ENCODE measurements at regions not wholly inside any gene's neighbourhood (a gene's known extent, or its start where the extent isn't known, plus 50 kb on each side); places are given as distances from the start of the nearest gene placed in this dataset.
A peak's percentile ranks its signal among the peaks of the same experiment; 100 is the strongest.
"Not testable (repeated sequence)": the region's sequence is repeated elsewhere in the genome, so short reads cannot be mapped to it uniquely, and the experiment has no call there.

DNA sequence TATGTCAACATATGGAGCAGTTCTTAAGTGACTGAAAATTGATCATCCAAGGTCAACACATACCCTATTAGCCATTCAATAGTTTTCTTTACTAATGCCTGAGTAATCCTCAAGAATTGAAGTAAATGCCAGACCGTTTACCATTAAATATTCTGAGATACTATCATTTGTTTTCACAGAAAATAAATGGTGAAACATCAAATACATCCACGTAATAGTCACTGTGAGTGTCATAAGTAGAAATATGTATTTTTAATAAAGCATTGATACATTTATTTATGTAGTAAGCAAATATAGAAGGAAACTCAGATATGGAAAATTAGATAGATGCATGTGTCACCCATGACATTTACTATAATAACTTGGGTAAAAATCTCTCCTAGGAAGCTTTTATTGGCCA, 927.8 kb upstream of the NRXN1 start:
- DNase-seq, result no peak

DNA sequence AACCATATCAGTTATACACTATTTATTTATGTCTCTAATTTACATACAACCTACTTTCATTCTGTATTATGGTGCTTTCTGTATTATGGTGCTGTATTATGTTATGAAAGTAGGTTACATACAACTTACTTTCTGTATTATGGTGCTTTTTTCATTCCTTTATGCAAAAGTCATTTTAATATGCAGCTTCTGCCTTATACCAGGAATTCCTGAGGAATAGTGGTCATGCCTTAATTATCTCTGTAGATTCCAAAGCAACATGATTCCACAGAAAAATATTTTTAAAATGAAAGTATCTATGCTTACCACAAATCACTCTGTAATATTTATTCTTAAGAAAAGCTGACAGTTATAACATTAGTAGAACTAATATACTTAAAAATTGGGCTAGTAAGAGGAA, 922.0 kb upstream of the NRXN1 start:
- no peak for DNase-seq

DNA sequence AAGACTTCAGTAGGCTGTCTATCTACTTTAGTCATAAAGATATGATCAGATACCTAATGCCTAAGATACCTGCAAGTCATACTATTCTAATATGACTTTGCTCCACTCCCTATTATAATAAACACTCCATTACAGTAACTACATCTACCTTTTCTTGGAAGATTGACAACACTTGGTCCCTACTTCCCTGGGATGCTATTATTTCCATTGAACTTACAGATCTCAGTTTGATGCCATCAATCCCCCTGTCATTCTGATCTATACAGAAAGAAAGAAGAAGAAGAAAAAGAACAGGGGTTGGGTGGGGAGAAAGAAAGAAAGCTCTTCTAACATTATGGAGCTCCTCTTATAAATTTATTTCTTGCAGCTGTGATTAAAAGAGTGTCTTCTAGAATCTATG, 889.1 kb upstream of the NRXN1 start:
- no peak for DNase-seq

DNA sequence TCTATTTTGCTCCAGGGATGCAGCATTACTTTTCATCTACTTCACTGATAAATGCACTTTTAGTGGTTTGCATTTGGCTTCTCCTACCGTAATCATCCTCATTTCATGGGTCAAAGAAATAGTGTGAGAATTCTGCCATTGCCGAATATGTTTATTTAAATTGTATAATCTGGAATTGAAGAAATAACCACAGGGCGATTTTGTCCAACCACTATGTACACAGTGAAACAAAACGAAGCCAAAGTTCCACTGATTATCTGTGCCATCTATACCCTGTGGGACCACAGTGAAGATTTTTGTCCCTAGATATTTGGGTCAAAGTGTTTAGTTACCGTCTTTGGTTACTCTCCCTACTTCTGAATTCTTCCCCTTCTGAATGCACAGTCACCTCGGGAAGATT, 888.6 kb upstream of the NRXN1 start:
- no peak for DNase-seq

DNA sequence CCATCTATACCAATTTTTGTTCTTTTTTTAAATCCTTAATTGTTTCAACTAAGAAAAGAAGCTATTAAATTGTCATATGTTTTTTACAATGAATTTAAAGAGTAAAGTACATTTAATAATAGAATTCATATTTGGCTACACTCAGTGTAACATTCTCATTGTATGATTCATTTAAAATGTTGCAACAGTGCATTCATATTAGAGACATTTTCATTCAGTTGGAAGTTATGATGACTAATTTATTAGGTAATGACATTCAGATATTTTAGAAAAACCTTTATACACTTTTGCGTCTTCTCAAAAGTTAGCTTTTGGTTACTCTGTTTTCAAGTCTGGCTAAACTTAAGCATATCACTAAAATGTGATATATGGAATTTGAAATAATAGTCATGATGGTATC, 887.5 kb upstream of the NRXN1 start:
- no peak for DNase-seq

DNA sequence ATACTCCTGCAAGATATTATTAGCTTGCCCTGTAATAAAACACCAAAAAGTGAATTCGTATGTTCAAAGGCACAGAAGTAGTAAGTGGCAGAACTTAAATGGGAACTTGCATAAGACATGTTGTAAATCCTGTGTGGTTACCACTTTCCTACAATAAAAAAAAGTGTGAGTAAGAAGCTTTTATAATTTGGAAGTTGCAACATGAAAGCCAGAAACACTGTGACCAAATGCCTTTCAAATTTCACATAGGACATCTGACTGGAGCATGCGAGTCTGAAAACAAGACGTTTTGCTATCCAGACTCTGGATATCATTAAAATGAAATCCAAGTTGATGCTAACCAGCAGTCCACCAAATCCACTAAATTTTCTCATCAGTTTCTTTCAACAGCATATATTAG, 886.2 kb upstream of the NRXN1 start:
- DNase-seq, result no peak

DNA sequence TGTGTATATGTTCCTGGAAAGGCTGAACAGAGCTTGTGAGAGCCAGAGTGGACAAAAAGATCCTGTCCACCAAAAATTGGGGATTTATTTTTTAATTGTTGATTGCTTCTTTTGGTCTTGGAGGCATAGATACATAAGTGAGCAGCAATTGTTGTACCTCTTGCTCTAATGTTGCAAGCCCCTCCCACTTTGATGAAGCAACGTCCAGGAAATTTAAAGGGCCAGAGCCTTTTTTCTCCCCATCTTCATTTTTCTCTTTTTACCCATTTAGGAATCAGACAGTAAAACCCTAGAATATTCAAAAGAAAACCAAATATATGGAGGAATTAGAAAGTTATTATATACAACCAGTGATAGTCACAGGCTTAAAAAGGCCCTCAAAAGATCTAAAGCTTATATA, 871.8 kb upstream of the NRXN1 start:
- DNase-seq, result no peak

DNA sequence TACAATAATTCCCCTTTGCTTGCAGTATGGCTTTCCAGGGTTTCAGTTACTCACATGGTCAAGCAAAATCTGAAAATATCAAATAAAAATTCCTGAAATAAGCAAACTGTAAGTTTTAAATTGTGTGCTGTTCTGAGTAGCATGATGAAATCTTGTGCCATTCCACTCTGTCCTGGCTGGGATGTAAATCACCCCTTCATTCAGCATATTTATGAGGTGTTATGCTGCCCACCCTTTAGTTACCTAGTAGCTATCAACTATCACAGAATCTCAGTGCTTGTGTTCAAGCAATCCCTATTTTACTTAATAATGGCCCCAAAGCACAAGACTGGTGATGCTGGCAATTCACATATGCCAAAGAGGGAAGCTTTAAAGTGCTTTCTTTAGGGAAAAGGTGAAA, 867.7 kb upstream of the NRXN1 start:
- DNase-seq, result no peak

DNA sequence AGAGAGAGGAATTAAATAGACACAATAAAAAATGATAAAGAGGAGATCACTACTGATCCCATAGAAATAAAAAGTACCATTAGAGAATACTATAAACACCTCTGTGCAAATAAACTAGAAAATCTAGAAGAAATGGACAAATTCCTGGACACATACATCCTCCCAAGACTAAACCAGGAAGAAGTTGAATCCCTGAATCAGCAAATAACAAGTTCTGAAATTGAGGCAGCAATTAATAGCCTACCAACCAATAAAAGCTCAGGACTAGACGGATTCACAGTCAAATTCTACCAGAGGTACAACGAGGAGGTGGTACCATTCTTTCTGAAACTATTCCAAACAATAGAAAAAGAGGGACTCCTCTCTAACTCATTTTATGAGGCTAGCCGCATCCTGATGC, 862.7 kb upstream of the NRXN1 start:
- not testable (repeated sequence) for DNase-seq

DNA sequence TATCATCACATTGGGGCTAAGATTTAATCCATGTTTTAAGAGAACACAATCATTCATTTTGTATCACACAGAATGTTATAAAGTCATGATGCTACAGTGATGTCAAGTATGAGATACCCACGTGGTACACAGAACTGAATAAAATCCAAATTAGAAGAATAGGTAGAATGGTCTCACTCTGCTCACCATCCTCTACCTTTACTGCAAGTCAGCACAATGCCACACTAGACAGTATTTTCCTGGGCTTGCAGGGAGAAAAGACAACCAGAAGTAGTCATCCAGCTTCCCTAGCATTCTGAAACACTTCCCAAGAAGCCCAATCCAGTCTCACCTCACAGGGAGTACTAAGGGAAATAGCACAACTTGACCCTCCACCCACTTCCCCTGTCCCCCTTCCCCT, 856.2 kb upstream of the NRXN1 start:
- DNase-seq, result no peak

DNA sequence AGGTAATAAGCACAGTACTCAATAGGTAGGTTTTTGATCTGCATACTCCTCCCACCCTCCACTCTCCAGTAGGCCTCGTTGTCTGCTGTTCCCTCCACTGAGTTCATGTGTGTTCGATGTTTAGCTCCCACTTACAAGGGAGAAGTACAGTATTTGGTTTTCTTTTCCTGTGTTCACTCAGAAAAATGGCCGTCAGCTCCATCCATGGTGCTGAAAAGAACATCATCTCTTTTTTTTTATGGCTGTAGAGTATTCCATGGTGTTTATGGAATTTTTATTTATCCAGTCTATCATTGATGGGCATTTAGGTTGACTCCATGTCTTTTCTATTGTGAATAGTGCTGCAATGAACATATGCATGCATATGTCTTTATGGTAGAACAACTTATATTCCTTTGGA, 849.7 kb upstream of the NRXN1 start:
- DNase-seq, result no peak

DNA sequence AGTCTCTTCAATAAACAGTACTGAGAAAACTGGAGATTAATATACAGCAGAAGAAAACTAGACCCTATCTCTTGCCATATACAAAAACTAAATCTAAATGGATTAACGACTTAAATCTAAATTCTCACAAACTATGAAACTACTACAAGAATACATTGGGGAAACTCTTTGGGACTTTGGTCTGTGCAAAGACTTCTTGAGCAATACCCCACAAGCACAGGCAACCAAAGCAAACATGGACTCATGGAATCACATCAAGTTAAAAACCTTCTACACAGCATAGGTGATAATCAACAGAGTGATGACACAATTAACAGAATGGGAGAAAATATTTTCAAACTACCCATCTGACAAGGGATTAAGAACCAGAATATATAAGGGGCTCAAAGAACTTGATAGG, 848.2 kb upstream of the NRXN1 start:
- DNase-seq, result no peak

DNA sequence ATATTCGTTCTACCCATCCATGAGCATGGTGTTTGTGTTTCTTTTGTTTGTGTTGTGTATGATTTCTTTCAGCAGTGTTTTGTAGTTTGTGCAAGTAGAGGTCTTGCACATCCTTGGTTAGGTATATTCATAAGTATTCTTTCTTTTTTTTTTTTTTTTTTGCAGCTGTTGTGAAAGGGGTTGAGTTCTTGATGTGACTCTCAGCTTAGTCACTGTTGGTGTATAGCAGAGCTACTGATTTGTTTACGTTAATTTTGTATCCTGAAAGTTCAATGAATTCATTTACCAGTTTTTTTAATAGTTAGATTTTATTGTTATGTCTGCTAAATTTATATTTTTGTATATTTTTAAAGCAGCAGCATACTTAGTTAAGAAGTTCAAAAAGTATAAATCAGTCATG, 834.4 kb upstream of the NRXN1 start:
- no peak for DNase-seq

DNA sequence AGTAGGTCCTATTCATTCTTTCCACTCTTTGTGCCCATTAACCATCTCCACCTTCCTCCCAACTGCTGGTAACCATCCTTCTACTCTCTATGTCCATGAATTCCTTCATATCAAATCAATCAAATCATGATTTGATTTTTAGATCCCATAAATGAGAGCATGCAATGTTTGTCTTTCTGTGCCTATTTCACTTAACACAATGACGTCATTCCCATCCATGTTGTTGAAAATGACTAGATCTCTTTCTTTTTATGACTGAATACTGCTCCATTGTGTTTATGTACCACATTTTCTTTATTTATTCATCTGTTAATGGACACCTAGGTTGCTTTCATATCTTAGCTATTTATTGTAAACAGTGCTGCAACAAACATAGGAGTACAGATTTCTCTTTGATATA, 827.3 kb upstream of the NRXN1 start:
- no peak for DNase-seq

DNA sequence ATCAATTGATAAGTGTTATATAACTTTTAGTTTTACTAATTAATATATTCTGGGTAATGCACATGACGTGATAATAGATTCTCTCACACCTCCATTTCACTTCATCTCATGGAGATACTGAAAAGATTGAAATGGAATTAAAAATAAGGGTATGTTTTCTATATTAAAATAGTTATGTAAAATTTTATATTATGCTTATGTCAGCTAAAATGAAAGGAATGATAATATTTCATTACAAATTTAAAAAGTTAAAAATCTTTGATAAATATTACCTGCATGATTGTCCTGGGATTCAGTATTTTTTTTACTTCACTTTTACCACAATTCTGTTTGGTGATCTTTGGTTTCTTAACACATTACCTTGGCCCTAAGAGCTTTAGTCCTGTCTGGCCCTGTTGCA, 823.8 kb upstream of the NRXN1 start:
- DNase-seq, result no peak

DNA sequence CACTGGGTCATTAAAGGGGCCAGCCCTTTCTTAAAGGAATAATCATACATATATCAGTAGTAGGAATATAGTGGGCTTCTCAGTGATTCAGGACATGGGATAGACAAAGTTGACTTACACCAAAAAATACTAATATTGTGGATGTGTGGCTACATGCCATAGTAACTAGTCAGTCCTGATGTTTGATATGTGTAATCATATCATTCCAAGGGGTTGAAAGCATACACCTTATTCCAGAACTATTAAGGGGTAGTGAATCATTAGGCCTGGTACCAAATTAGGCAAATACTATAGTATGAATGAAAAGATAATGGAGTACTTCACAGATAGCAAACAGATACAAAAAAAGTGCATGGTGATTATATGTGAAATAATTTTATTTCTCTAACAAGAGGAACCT, 814.9 kb upstream of the NRXN1 start:
- DNase-seq, result no peak

DNA sequence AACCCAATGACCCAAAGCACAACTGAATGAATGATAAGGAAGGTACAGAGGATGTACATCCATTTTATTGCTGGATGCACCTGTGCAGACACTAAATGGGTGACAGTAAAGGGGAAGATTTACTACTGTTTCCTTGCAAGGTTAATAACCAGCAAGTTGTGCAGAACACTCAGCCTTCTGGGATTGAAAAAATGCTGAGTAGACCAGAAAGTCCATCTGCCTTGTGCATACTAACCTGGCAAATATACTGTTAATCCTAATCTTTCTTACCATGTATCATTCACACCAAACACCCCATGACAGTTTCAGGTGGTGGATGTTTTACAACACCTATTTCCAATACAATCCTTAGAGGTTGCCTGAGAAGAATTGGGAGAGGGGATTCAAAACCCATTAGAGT, 814.1 kb upstream of the NRXN1 start:
- no peak for DNase-seq

DNA sequence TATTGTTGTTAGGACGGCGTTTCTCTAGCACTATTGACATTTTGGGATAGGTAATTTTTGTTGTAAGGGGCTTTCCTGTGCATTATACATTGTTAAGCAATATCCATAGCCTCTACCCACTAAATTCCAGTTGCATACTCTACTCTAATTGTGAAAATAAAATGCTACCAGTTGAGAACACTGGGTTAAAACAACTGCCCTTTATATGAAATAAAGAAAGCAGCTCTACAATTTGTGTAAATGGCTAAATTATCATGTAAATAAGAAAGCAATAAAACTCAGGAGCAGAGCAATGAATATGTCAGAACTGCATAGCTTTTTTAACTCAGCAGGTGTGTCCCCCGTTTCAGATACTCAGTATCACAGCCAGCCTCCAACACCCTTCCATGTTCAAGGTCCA, 812.7 kb upstream of the NRXN1 start:
- DNase-seq, result no peak

DNA sequence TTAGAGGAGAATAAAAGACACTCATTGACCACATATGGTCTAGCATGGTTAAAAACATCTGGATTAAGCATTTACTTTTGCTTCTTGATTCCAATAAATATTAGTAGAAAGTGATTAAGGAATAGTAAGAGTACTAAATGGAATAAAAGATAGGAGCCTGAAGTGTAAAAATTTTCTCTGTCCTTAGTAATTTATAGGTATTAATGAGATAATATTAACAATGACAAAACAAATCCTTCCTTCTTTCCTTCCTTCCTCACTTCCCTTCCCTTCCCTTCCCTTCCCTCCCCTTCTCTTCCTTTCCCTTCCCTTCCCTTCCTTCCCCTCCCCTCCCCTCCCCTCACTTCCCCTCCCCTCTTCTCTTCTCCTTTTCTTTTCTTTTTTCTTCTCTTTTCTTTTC, 797.5 kb upstream of the NRXN1 start:
- no peak for DNase-seq

DNA sequence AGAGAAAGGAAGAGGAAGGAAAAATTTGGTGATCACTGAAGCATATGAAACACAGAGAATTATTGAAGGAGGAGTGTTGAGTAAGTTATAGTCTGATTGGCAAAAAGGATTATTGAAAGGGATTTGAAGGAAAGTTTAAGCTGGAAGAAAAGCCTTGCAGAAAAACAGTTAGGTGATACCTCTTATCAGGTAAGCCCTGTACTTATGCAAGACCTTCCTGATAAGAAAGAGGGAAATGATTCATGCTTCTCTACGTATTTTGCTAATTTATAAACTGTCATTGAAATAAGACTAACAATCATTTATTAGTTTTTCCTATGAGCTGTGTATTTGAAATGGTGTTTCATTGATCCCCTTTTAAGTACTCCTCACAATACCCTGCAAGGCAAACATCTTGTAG, 793.9 kb upstream of the NRXN1 start:
- DNase-seq, result no peak

DNA sequence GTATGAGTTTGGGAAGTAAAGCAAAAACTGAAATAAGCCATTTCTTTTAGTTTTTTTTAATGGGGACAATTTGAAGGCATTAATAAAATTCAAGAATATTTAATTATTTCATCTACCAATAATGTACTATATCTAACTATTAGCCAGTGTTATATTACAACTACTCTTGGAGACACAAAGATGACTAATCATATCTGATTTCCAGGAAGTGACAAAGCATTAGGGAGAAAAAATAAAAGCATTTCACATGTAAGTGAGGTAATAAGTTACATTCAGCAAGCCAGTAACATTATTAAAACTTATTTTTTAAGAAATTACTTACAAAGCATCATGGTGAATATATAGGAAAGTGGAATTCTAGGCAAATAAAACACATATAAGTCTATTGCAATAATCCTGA, 781.3 kb upstream of the NRXN1 start:
- DNase-seq, result no peak

DNA sequence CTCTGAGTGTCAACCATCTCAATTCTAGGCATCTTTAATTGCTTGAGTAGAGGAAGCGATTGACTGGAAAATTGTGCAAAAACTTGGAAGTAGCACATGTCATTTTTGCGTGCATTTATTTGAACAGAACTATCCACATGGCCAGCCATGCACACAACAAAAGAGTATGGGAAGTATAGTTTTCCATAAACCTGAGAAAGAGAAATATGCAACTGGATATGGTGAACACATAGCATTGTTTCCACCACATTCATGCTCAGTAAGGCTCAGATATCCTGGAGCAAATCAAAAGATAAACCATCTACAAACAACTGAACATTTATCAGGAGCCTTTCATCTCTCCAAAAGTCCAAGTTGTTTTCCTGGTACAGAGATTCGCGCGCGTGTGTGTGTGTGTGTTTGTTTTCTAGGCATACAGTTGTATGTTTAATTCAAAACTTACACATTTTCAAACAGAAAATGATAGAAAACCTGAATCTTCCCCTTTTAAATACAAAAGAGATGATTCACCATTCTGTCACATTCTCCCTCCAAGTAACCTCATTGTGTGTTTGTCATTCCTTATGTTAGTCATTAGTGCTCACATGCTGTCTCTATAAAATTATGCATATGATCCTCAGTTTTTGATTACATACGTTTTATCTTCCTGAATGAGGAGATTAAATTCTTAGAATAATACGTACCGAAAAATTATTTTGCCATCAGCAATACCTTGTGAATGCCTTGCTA, 780.4 kb upstream of the NRXN1 start:
- DNase-seq, result no peak

DNA sequence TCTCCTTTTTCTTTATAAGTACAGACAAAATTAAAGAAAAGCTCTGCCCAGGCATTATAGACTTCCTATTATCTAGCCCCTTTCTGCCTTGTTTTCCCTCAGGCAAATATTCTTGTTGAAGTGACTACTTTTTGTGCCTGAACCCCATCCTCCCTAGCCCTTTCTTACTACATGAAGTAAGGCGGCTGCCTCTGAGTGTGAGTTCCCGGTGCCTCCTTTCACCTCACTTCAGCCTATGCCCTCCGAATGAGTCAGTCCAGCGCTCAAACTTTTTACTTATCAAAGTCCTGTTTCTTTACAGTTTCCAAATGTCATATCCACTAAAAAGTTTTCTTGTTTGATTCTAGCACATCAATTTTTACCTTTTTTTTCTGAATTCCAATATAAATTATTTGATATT, 778.3 kb upstream of the NRXN1 start:
- no peak for DNase-seq

DNA sequence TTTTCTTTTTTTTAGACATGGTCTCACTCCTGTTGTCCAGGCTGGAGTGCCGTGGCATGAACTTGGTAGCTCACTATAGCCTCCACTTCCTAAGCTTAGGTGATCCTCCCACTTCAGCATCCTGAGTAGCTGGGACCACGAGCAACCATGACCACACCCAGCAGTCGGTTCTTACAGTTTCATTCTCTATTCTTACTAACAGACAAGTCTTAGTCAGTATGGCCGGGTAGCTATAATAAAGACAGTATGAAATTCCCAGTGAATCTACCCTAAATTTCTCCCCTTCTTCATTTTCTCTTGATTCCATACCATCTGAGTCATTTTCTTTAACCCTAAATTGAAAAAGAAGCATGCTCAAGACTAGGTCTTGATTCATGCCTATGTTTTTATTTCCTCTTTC, 775.3 kb upstream of the NRXN1 start:
- DNase-seq, result no peak

DNA sequence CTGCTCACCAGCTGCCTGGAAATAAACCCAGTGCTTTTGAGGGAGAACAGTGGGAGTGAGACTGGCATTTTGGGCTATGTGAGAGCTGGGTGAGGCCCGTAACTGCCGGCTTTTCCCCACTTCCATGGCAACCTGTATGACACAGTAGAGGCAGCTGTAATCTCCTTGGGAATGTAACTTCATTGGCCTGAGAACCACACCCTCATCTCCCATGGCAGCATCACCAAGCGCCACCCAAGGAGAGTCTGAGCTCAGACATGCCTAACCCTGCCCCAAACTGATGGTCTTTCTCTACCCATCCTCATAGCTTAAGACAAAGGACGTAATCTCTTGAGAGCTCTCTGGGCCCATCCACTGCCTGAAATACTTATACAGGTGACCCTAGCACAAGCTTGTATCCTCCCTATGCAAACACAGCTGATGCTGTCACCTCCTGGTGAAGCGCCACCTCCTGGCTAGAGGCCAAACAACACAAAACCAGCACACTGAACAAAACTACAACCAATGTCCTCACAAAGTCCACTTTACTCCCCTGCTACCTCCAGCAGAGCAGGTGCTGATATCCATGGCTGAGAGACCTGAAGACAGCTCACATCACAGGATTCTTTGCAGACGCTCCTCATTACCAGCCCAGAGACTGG, 763.4 kb upstream of the NRXN1 start:
- DNase-seq, result peak; percentile 1
